ENCODE measurements at regions not wholly inside any gene's neighbourhood (a gene's known extent, or its start where the extent isn't known, plus 50 kb on each side); places are given as distances from the start of the nearest gene placed in this dataset.

GRCh38 chr13:90541346-90541745, 806.1 kb upstream of the MIR17HG start:
- Histone ChIP-seq H3K9ac (ENCODE audit: low read depth, low read length) (no peak overlapping the region), H3K9me3 (ENCODE audit: control insufficient read depth, insufficient read depth, low read length) (no peaks in the 10 kb centered on the region), H3K27me3 (ENCODE audit: control insufficient read depth, insufficient read depth, low read length) (no peaks in the 10 kb centered on the region)

GRCh38 chr13:90542959-90543505, 804.5 kb upstream of the MIR17HG start:
- Histone ChIP-seq H3K4me1 (ENCODE audit: control insufficient read depth, insufficient read depth, low read length) (no peaks in the 10 kb centered on the region), H3K9me3 (ENCODE audit: control insufficient read depth, insufficient read depth, low read length) (peaks cover 7% of the 10 kb centered on the region), H3K4me3 (ENCODE audit: low read depth, low read length) (no peak overlapping the region), H3K27me3 (ENCODE audit: control insufficient read depth, insufficient read depth, low read length) (no peaks in the 10 kb centered on the region), H3K9ac (ENCODE audit: low read depth, low read length) (no peak overlapping the region), H3K36me3 (ENCODE audit: control insufficient read depth, insufficient read depth, low read length) (no peaks in the 10 kb centered on the region)

More at GRCh38 chr13:90541346-90541745, 806.1 kb upstream of the MIR17HG start:
- Histone ChIP-seq H3K4me3 (ENCODE audit: low read depth, low read length) (no peak overlapping the region), H3K36me3 (ENCODE audit: control insufficient read depth, insufficient read depth, low read length) (no peaks in the 10 kb centered on the region), H3K4me1 (ENCODE audit: control insufficient read depth, insufficient read depth, low read length) (no peaks in the 10 kb centered on the region)

DNA sequence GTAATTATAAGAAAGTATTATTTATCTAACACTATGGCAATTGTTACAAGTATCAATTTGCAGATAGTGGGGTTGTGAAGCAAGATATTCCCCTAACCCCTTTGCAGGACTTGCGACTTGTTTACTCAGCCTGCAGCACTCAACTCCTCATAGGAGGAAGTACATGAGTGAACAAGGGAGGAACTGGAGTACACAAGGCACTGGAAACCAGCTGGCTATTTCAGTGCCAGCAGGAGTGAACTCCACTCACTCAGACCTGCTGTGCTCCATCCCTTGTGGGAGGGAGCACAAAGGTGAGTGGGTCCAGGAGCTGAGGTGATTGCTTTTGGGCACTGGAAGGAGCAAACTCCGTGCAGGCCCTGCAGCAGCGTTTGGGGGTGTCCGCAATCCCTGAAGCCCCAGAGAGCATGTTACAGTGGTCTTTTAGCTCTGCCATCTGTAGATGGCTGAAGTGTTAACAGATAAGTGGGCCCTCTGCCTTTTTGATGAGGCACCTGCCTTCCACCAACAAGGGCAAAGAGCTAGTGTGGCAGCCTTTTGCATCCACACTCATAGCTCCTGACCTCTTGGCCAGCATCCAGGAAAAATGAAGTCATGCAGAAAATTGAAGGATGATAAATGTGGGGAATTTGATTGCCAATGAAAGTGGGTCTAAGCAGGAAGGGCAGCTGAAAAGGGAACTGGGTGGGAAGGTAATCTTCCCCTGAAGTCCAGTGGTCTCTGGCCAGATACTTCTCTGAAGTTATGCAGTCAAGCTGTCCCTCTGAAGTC, 802.2 kb upstream of the MIR17HG start:
- Histone ChIP-seq H3K9me3 (ENCODE audit: control insufficient read depth, insufficient read depth, low read length) (peaks cover 7% of the 10 kb centered on the region), H3K4me1 (ENCODE audit: control insufficient read depth, insufficient read depth, low read length) (no peaks in the 10 kb centered on the region), H3K36me3 (ENCODE audit: control insufficient read depth, insufficient read depth, low read length) (no peaks in the 10 kb centered on the region), H3K4me3 (ENCODE audit: low read depth, low read length) (no peak overlapping the region), H3K9ac (ENCODE audit: low read depth, low read length) (no peak overlapping the region), H3K27me3 (ENCODE audit: control insufficient read depth, insufficient read depth, low read length) (no peaks in the 10 kb centered on the region)

GRCh38 chr13:90547272-90547790, 800.2 kb upstream of the MIR17HG start:
- H3K4me3 ChIP-seq (ENCODE audit: low read depth, low read length): no peak overlapping the region
- peaks cover 7% of the 10 kb centered on the region for H3K9me3 ChIP-seq (ENCODE audit: control insufficient read depth, insufficient read depth, low read length)
- no peak overlapping the region for H3K9ac ChIP-seq (ENCODE audit: low read depth, low read length)
- H3K27me3 ChIP-seq (ENCODE audit: control insufficient read depth, insufficient read depth, low read length): no peaks in the 10 kb centered on the region
- no peaks in the 10 kb centered on the region for H3K4me1 ChIP-seq (ENCODE audit: control insufficient read depth, insufficient read depth, low read length)
- no peaks in the 10 kb centered on the region for H3K36me3 ChIP-seq (ENCODE audit: control insufficient read depth, insufficient read depth, low read length)

GRCh38 chr13:90551253-90551652, 796.2 kb upstream of the MIR17HG start:
- H3K4me3 ChIP-seq (ENCODE audit: low read depth, low read length): no peak overlapping the region
- no peak overlapping the region for H3K9ac ChIP-seq (ENCODE audit: low read depth, low read length)
- H3K27me3 ChIP-seq (ENCODE audit: control insufficient read depth, insufficient read depth, low read length): no peaks in the 10 kb centered on the region
- no peaks in the 10 kb centered on the region for H3K36me3 ChIP-seq (ENCODE audit: control insufficient read depth, insufficient read depth, low read length)
- peaks cover 7% of the 10 kb centered on the region for H3K9me3 ChIP-seq (ENCODE audit: control insufficient read depth, insufficient read depth, low read length)
- H3K4me1 ChIP-seq (ENCODE audit: control insufficient read depth, insufficient read depth, low read length): no peaks in the 10 kb centered on the region

GRCh38 chr13:90552702-90553101, 794.8 kb upstream of the MIR17HG start:
- Histone ChIP-seq H3K9ac (ENCODE audit: low read depth, low read length) (no peak overlapping the region), H3K4me1 (ENCODE audit: control insufficient read depth, insufficient read depth, low read length) (no peaks in the 10 kb centered on the region), H3K36me3 (ENCODE audit: control insufficient read depth, insufficient read depth, low read length) (no peaks in the 10 kb centered on the region), H3K27me3 (ENCODE audit: control insufficient read depth, insufficient read depth, low read length) (no peaks in the 10 kb centered on the region), H3K9me3 (ENCODE audit: control insufficient read depth, insufficient read depth, low read length) (peaks cover under 1% of the 10 kb centered on the region), H3K4me3 (ENCODE audit: low read depth, low read length) (no peak overlapping the region)

DNA sequence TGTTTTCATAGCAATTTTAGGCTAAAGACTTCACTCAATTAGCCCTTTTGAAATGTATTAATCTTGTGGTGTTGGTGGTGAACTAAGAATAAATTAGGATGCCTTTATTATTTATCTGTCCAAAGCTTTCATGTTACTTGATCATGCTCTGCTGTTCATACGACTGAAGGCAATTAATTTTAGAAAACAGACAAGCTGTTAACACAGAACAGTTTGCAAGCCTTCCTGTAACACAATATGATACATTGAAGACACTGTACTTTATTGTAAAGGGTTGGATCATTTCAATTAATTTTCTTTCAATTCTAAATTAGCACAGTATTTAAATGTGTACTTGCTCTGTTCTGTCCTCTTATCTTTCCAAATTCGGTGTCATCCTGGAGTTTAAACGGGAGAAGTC, 794.3 kb upstream of the MIR17HG start:
- no peaks in the 10 kb centered on the region for H3K27me3 ChIP-seq (ENCODE audit: control insufficient read depth, insufficient read depth, low read length)
- no peak overlapping the region for H3K4me3 ChIP-seq (ENCODE audit: low read depth, low read length)
- no peaks in the 10 kb centered on the region for H3K36me3 ChIP-seq (ENCODE audit: control insufficient read depth, insufficient read depth, low read length)
- H3K9ac ChIP-seq (ENCODE audit: low read depth, low read length): no peak overlapping the region
- no peaks in the 10 kb centered on the region for H3K9me3 ChIP-seq (ENCODE audit: control insufficient read depth, insufficient read depth, low read length)
- no peaks in the 10 kb centered on the region for H3K4me1 ChIP-seq (ENCODE audit: control insufficient read depth, insufficient read depth, low read length)

GRCh38 chr13:90557626-90558025, 789.9 kb upstream of the MIR17HG start:
- H3K4me1 ChIP-seq (ENCODE audit: control insufficient read depth, insufficient read depth, low read length): no peaks in the 10 kb centered on the region
- H3K36me3 ChIP-seq (ENCODE audit: control insufficient read depth, insufficient read depth, low read length): no peaks in the 10 kb centered on the region
- no peak overlapping the region for H3K4me3 ChIP-seq (ENCODE audit: low read depth, low read length)
- H3K27me3 ChIP-seq (ENCODE audit: control insufficient read depth, insufficient read depth, low read length): no peaks in the 10 kb centered on the region
- H3K9ac ChIP-seq (ENCODE audit: low read depth, low read length): no peak overlapping the region
- H3K9me3 ChIP-seq (ENCODE audit: control insufficient read depth, insufficient read depth, low read length): no peaks in the 10 kb centered on the region

DNA sequence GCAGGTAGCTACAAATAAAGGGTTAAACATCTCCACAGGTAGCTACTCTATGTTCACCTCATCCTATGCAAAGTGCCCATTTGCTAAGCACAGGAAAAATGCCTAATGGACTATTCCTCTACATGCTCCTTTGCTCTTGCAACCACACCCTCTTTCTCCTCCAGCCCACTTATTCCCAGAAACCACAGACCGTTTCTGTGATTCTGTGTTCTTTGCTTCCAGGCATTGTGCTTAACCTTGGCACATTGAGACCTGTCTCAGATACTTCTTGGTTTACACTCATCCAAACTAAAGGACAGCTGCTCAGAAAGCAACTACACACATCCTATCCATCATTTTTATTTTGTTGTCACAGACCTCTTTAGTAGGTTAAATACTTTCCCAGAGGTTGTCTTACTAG, 785.0 kb upstream of the MIR17HG start:
- Histone ChIP-seq H3K27me3 (ENCODE audit: control insufficient read depth, insufficient read depth, low read length) (no peaks in the 10 kb centered on the region), H3K36me3 (ENCODE audit: control insufficient read depth, insufficient read depth, low read length) (no peaks in the 10 kb centered on the region), H3K4me3 (ENCODE audit: low read depth, low read length) (no peak overlapping the region), H3K9ac (ENCODE audit: low read depth, low read length) (no peak overlapping the region), H3K9me3 (ENCODE audit: control insufficient read depth, insufficient read depth, low read length) (no peaks in the 10 kb centered on the region), H3K4me1 (ENCODE audit: control insufficient read depth, insufficient read depth, low read length) (no peaks in the 10 kb centered on the region)

DNA sequence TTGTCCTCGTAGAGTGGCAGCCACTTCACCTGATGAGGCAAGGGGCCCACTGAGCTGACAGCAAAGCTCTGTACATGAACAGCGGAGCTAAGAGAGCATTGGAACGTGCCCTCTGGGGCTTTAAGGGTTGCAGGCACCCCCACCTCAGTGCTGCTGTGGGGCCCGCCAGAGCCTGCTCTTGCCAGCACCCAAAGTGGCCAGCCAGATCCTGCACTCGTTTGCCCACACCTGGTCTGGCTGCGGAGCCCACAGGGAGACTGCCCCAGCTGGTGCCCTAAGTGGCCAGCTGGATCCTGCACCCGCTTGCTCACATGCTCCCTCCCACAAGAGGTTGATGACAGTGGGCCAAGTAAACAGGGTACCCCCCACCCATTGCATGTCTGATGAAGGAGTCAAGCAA, 783.4 kb upstream of the MIR17HG start:
- no peaks in the 10 kb centered on the region for H3K27me3 ChIP-seq (ENCODE audit: control insufficient read depth, insufficient read depth, low read length)
- H3K36me3 ChIP-seq (ENCODE audit: control insufficient read depth, insufficient read depth, low read length): no peaks in the 10 kb centered on the region
- H3K4me1 ChIP-seq (ENCODE audit: control insufficient read depth, insufficient read depth, low read length): no peaks in the 10 kb centered on the region
- H3K4me3 ChIP-seq (ENCODE audit: low read depth, low read length): no peak overlapping the region
- no peaks in the 10 kb centered on the region for H3K9me3 ChIP-seq (ENCODE audit: control insufficient read depth, insufficient read depth, low read length)
- no peak overlapping the region for H3K9ac ChIP-seq (ENCODE audit: low read depth, low read length)

DNA sequence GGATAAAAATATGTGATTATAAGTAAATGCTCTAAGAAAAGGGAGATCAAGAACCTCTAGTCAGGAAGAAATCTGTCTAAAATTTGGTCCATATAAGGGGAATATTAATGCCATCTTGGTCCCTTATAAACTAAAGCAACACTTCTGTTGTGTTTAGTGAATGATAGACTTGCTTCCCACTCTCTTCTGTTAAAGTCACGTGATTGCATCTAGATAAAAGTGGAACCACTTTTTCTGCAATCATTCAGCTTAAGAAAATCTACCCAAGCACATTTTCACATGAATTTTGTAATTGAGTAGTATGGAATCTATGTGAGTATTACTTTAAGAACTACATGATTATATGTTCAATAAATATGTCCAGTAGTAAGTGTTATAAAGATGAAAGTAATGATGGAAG, 782.9 kb upstream of the MIR17HG start:
- H3K4me3 ChIP-seq (ENCODE audit: low read depth, low read length): no peak overlapping the region
- no peaks in the 10 kb centered on the region for H3K9me3 ChIP-seq (ENCODE audit: control insufficient read depth, insufficient read depth, low read length)
- no peaks in the 10 kb centered on the region for H3K4me1 ChIP-seq (ENCODE audit: control insufficient read depth, insufficient read depth, low read length)
- no peaks in the 10 kb centered on the region for H3K36me3 ChIP-seq (ENCODE audit: control insufficient read depth, insufficient read depth, low read length)
- no peaks in the 10 kb centered on the region for H3K27me3 ChIP-seq (ENCODE audit: control insufficient read depth, insufficient read depth, low read length)
- no peak overlapping the region for H3K9ac ChIP-seq (ENCODE audit: low read depth, low read length)
